ENCODE measurements at regions not wholly inside any gene's neighbourhood (a gene's known extent, or its start where the extent isn't known, plus 50 kb on each side); places are given as distances from the start of the nearest gene placed in this dataset.
A peak's percentile ranks its signal among the peaks of the same experiment; 100 is the strongest.
"Not testable (repeated sequence)": the region's sequence is repeated elsewhere in the genome, so short reads cannot be mapped to it uniquely, and the experiment has no call there.

DNA sequence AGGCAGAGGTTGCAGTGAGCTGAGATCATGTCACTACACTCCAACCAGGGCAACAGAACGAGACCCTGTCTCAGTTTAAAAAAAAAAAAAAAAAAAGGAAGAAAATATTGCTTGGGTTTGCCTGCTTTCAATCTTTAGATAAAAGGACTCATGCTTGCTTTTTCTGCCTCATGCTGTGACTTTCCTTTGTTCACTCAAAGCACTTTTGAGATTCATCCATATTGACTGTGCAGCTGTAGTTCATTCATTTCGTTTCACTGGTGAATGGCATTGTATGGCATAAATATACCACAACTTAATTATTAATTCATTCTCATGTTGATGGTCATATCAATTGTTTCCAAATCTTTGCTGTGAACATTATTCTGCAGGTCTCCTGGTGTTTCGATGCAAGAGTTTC, 97.6 kb upstream of the NFE2L3 start:
- DNase-seq, result no peak

DNA sequence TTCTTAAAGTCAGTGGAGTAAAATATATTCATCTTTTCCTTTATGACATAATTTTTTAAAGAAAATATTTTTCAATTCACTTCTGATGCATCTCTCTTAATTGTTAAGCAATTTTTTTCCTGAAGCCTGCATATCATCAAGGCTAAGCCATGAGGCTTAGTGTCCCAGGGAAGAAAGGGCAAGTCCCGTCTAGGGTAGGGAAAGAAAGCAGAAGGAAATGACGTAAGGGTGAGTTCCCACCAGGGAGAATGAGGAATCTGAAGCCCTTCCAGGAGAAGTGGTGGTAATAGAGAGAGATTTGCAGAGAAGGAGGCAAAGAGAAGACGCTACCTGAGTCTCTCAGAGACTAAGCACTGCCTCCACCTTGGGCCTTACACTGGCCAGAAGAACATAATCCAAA, 96.8 kb upstream of the NFE2L3 start:
- DNase-seq, result no peak

DNA sequence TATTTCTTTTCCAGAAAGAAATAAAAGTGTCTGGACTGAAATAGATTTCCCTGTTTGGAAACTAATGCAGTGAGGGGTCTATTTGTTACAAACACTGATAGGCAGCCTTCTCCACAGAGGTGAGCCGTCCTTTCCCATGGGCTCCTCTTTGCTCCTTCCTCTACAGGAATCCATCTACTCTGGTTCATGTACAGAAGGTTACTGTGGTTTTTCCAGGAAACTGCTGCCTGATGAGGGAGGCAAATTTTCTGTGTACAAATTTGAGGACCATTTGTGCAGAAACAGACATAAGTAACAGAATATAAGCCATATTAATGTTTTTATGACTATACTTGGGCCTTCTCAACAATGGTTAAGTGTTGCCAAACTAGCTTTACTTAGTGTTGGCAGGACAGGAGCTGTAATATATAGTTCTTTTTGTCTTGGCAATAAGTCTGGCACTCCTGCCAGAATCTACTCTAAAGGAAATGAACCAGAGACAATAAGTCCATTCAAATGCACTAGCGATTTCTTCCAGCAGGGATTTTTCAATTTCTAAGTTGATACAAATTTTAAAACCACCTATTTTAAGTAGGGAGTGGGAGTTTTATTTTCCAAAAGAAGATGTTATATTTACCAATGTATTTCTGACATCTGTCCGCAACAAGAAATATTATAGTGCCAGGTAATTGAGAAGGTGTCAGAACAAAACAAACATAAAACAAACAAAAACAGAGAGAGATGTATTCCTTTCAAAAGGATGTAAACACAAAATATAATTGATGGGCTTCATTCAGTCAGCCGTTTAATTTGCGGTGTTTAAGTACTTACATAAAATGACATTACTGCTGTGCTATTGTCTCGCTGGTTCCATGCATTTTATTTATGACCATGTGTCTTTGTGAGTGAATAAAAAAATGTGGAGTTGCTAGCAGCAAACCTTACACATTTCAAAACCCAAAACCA, 91.0 kb upstream of the NFE2L3 start:
- DNase-seq, result peak; percentile 65

GRCh38 chr7:26061678-26062603, 90.1 kb upstream of the NFE2L3 start:
- DNase-seq, result peak; percentile 81

DNA sequence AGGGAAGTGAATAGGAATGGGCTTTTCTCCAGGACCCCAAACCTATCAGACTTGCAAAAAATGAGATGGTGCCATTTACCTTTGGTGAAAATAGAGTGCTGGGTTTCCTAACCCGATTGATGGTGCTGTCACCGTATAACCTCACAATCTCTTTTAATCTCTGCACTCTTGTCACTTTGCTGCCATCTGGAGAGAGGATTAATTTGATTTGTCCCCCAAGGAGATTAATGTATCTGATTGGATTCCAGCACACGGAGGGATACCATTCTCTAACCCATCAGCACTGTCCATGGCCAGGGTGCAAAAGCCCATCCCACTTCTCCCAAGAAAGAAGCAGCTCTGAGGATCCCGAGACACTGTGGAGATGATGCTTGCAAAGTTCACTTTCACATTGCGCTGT, 86.3 kb upstream of the NFE2L3 start:
- DNase-seq, result no peak

- no peak for DNase-seq
These were observed 85.3 kb upstream of the NFE2L3 start for GRCh38 chr7:26066736-26067135.

- DNase-seq, result no peak
These were observed 81.7 kb upstream of the NFE2L3 start for GRCh38 chr7:26070290-26070689.

DNA sequence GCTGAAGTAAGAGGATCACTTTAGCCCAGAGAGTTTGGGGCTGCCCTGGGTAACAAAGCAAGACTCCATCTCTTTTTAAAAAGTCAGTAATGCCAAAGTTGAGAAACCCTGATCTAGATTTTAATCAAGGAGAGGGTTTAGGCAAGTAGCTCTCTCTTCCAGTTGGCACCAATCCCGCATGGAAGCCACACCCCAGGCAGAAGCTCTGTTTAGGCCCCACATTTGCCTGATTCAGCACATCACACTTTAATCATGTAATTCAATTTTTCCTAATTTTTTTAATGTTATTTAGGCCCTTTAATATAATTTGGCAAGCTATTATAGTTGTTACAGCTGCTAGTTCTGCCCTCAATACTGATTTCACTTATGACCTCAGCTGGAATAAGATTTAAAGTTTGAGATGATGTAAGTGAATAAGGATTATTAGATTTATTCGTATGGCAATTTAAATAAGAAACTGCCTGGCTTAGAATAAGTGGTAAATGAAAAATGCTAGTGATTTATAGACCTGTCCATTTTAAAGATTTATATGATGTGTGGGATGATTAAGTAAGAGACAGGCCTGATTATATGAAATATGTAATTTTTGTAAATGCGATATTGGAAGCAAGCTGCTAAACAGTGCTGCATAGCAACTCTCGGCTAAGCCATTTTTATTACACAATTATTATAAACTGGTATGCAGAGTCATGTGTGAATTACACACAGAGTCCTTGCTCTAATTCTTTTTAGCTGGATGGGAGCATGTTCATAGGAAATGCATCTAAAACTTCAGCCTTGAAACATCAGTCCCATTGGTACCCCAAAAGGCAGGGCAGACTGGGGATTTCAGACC, 80.2 kb upstream of the NFE2L3 start:
- peak; percentile 18 for DNase-seq

DNA sequence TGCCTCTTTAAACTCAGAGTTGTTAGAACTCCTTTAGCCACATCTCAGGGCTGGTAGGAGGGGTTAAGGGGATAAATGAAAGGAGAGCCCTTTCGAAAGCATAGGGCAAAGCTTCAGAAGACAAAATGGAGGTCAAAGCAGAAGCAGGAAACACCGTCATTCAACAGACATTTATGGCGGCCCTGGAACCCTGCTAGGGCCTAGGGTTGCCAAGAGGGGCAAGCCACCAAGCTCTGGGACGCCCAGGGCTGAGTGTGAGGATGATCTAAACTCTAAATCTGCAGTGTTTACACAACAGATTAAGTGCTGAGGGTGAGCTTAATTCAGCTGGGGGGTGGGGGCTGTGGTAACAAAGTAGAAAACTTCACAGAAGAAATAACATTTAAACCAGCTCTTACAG, 79.0 kb upstream of the NFE2L3 start:
- no peak for DNase-seq

DNA sequence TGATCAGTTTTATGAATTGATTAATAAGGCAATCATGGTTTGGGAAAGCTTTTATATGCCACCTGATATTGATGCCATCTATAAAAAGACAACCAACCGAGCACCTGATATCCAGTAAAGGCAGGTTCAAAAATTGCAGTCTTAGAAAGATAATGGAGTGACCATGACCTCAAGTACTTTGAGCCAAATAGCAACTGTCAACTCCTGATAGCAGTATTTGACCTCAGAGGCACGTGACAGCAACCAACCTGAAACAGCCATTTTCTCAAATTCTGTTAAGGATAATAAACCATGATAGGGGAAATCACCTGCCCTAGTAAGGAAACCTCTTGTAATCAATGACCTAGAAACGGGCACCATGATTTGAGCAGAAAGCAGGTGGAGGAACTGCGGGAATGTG, 77.1 kb upstream of the NFE2L3 start:
- no peak for DNase-seq

DNA sequence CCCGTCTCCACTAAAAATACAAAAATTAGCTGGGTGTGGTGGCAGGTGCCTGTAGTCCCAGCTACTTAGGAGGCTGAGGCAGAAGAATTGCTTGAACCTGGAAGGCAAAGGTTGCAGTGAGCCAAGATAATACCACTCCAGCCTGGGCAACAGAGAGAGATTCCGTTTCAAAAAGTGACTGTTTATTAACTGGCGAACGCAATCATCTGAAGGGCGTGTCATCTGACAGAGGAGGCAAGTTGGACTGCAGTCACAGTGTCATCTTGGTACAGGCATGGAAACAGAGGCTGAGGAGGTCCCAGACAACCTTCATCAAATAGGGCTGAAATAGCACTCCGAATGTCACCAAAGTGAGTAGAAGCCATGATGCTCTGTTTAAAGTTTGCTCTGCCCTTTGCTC, 75.3 kb upstream of the NFE2L3 start:
- no peak for DNase-seq

DNA sequence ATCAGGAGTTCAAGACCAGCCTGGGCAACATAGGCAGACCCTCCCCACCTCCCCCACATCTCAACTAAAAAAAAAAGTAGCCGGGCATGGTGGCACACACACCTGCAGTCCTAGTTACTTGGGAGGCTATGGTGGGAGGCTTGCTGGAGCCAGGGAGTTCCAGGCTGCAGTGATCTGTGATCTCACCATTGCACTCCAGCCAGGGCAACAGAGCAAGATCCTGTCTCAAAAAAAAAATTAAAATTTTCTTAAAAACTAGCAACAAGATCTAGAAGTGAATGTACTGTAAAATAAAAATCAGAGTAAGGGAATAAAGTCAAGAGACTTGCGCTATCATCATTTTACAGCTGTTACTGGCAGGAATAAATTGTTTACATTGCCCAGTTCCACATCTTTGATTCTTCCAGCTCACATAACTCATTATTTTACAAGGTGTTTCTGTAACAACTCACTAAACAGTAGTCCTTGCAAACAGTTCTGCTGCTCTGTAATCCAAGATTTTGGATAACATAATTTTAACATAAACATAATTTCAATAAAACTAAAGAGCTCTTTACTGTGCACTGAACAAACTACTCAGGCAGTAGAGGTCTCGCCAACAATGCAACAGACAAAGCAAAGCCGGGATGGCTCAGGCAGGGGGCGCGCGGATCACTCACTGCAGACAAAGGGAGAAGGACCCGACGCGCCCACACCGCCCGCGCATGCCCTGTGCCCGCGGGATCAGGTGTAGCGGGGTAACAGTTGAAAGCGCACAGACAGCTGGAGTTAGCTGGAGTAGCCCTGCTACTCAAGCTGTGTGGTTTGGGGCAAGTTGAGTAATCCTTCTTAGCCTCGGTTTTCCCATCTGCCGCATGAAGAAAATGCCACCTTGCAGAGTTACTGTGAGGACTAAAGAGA, 73.3 kb upstream of the NFE2L3 start:
- DNase-seq, result peak; percentile 81

- DNase-seq, result no peak
These were observed 70.4 kb upstream of the NFE2L3 start for GRCh38 chr7:26081638-26082037.

DNA sequence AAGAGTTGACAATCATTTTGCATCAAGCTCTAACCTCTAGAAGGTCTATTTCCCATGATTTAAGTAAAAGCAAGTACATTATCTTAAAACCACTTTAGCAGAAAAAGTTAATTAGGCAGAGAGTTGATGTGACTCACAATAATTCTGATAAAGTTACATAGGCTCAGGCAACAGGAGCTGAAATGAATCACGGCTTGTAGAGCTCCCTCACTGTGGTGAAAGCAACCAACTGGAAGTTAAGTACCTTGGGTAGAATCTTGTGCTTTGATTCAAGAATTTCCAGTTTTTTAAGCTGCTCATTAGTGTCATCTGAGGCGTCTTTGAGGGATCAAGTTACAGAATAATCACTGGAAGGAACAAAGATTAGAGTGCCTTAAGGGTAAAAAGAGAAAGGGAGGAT, 68.9 kb upstream of the NFE2L3 start:
- DNase-seq, result peak; percentile 33

- no peak for DNase-seq
These were observed 67.6 kb upstream of the NFE2L3 start for GRCh38 chr7:26084418-26084817.

DNA sequence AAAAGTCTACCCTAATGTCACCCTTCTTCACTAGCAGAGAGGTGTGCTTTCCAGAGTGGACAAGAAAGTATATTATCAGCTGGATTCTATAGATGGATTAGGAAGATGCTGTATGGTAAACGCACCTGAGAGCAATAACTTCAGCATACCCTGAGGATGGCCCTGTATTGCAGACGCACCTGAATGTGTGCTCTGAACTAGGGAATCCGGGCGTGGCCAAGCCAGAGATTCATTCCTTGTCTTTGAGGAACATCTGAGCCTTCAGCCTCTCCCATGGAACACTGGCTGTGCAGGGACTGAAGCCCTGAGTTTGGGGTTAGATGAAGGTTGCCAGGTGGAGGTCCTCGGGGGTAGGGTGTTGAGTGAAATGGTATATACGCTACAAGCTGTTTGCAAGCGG, 66.2 kb upstream of the NFE2L3 start:
- DNase-seq, result no peak

- no peak for DNase-seq
These were observed 64.5 kb upstream of the NFE2L3 start for GRCh38 chr7:26087321-26088091.

GRCh38 chr7:26089469-26089868, 62.5 kb upstream of the NFE2L3 start:
- DNase-seq, result not testable (repeated sequence)

DNA sequence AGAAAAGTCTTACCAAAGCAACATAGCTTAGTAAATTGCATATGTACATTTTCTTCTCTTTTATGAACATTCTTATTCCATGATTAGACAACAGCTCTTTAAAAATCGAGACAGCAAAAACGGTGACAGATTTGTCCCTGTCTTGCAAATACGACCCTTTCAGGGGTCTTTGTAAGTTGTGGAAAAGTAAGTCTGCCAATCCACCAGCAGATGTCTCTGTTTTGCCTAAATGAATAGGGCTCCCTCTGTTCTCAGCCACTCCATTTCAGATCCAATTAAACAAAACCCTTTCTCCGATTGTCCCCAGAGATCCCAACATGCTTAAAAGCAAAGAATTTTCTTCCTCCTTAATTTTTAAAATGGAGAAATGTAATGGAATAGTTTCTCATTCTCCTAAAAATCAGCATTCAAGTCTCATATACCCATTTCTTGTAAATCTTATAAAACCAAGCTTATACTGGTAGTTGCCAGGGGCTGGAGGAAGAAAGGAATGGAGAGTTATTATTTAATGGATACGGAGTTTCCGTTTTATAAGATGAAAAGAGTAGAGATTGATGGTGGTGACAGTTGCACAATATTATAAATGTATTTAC, 61.0 kb upstream of the NFE2L3 start:
- DNase-seq, result peak; percentile 76

DNA sequence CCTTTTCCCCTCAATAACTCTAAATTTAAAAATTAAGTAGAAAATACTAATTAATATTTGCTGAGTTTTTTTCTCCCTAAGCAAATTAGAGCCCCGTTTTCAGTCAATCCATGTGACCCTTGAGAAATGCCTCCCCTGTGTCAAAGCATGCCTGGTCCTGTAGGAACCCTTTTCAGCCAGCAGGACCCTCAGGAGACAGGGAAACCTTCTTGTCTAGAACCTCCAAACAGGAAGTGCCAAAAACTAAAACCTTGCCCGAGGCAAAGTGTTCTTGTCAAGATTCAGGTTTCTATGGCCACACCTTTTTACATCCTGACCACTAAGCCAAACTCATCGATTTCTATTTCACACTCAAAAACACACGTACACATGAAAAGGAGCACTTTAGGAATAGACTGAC, 60.1 kb upstream of the NFE2L3 start:
- no peak for DNase-seq
